H1 (cell line): ENCODE measurements at regions not wholly inside any gene's neighbourhood (a gene's known extent, or its start where the extent isn't known, plus 50 kb on each side); places are given as distances from the start of the nearest gene placed in this dataset.

Experiments used
- ATF3 ChIP-seq: IDR thresholded peaks from 2 replicates; pipeline ENCODE4 v1.6.1; 2011; ENCODE audit warnings: low read depth, mild to moderate bottlenecking, low read length; ENCODE audit not compliant: insufficient read depth
- CTCF ChIP-seq, 3 experiments: IDR thresholded peaks; 1 replicate in 2 of 3; 2 replicates in 1 of 3; pipeline versions ENCODE4 v1.5.1 to v1.6.1; 2011; ENCODE audit warnings: low read length in 3 of 3, mild to moderate bottlenecking in 3 of 3, inconsistent platforms in 2 of 3, low read depth in 1 of 3, moderate library complexity in 1 of 3; ENCODE audit not compliant: insufficient read depth in 1 of 3; ENCODE audit errors: control extremely low read depth in 1 of 3
- KDM1A ChIP-seq: fragments of 200-600, 300-600 bp; sonication (generic); IDR thresholded peaks from 2 replicates; pipeline ENCODE4 v1.7.1; 2016; ENCODE audit warnings: mild to moderate bottlenecking, low read length, borderline replicate concordance
- POLR2A ChIP-seq, 2 experiments: IDR thresholded peaks; 1 replicate in 1 of 2; 2 replicates in 1 of 2; pipeline ENCODE4 v1.6.1; 2011; ENCODE audit warnings: low read depth in 2 of 2, low read length in 2 of 2, mild to moderate bottlenecking in 2 of 2; ENCODE audit errors: control extremely low read depth in 1 of 2
- SP1 ChIP-seq: IDR thresholded peaks from 2 replicates; pipeline ENCODE4 v1.6.1; 2011; ENCODE audit warnings: low read depth, low read length
- TAF1 ChIP-seq: IDR thresholded peaks from 2 replicates; pipeline ENCODE4 v1.6.1; 2011; ENCODE audit warnings: mild to moderate bottlenecking, low read depth, low read length

GRCh38 chr4:89364541-89364940 lies 56.9 kb upstream of the GPRIN3 start:
- TF ChIP-seq POLR2A (IDR thresholded peaks at IDR 0.05; ENCODE audit: control extremely low read depth in 1 of 2, low read depth in 2 of 2, low read length in 2 of 2) (no peak), ATF3 (no peak), SP1 (no peak), KDM1A (no peak), CTCF (IDR thresholded peaks at IDR 0.05; ENCODE audit: control extremely low read depth in 1 of 3, insufficient read depth in 1 of 3, low read depth in 1 of 3, low read length in 3 of 3) (no peak), TAF1 (no peak)
